ENCODE measurements at regions not wholly inside any gene's neighbourhood (a gene's known extent, or its start where the extent isn't known, plus 50 kb on each side); places are given as distances from the start of the nearest gene placed in this dataset.

DNA sequence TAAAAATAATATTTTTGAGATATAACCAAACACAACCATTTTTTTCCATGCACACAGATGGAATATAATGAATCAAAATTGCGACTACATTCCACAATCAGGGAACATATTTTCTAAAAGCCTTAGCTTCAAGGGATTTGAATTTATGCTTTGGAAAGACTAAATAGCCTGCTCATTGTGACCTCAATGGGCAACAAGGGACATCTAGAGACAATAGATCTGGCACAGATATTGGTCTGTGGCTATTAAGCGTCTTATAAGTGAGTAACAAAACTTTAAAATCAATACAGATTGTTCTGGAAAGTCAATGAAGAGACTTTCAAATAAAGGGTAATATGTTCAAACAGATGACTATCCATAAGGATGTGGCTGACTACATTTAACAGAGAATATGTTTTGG is 660.6 kb upstream of the ADGRL4 start:
- no peak for TF ChIP-seq EZH2phosphoT487 (IDR thresholded peaks at IDR 0.05; ENCODE audit: insufficient read depth, low read depth)
- no peak for TF ChIP-seq EZH2 (IDR thresholded peaks at IDR 0.05; ENCODE audit: insufficient read depth, poor library complexity, severe bottlenecking)

Measured in GM23248 (cell line).